ENCODE measurements at regions not wholly inside any gene's neighbourhood (a gene's known extent, or its start where the extent isn't known, plus 50 kb on each side); places are given as distances from the start of the nearest gene placed in this dataset.
A peak's percentile ranks its signal among the peaks of the same experiment; 100 is the strongest.

DNA sequence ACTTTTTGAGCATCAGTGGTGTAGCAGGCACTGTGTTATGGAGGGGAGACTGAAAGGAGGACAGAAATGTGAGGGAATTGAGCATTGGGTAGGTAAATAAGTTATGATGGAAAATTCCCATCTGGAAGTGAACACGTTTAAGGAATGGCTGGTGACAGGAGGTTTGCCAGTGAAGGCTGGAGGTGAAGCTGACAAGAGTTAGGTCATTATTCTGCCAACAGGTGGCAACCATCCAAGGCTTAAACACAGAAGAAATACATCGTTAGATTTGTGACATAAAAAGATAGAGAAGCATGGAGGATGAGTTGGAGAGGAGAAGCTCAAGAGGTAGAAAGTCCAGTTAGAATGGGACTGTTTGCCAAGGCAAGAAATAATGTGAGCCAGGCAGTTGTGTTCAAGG, 455.3 kb upstream of the SGCD start:
- no peak for TF ChIP-seq GATA2 (IDR thresholded peaks at IDR 0.05; ENCODE audit: low read depth, low read length)
- TF ChIP-seq GATA3 (IDR thresholded peaks at IDR 0.05; ENCODE audit: low read depth, low read length): no peak

DNA sequence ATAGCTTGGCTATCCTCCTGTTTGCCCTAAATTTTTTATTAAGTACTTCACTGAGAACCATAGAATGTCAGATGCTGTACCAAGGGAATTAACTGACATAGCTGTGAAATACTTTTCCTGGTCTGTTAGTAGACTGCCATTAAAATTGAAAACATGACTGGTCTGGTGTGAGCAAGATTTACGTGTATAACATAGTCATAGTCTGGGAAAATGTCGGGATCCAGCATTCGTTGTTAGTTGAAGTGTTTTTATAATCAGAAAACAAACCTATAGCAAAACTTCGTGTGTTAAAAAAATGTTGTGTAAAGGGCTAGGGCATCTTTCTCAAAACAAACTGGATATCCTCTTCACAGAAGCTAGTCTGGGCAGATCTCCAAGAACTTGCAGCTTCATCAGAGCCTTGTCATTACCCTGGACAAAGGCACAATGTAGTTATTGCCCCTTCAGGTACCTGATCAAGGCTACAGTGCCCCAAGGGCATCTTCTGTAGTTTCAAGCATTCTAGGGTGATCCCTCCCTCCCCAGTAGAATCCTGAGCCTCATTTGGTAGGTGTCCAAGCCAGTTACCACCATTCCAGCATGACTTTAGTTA, 454.2 kb upstream of the SGCD start:
- TF ChIP-seq GATA2 (IDR thresholded peaks at IDR 0.05; ENCODE audit: low read depth, low read length) (no peak), GATA3 (IDR thresholded peaks at IDR 0.05; ENCODE audit: low read depth, low read length) (no peak)

DNA sequence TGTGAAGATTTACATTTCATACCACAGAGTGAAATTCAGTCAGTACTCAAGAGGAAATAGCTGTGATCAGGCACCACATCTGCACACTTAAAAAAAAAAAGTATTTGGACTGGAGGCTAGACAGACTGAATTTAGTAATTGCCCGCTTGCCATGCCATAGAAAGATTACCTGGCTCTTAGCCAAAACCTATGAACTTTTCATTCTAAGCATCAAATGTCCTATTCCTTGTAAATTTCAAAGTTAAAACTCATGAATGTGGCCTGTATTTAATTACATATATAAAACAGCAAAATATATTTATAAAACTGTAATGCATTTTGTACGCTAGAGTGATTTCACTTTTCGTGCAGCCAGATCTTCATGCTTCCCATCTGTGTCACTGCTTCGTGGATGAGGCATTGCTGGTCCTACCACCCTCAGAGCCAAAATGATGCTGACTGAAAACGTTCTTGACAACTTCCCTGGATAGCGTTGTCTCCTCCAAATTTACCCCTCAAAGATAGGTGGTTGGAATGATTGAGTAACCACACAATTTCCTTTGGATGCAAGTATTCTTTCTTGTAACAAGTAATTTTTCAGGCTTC, 447.9 kb upstream of the SGCD start:
- no peak for TF ChIP-seq GATA3 (IDR thresholded peaks at IDR 0.05; ENCODE audit: low read depth, low read length)
- TF ChIP-seq GATA2 (IDR thresholded peaks at IDR 0.05; ENCODE audit: low read depth, low read length): no peak

DNA sequence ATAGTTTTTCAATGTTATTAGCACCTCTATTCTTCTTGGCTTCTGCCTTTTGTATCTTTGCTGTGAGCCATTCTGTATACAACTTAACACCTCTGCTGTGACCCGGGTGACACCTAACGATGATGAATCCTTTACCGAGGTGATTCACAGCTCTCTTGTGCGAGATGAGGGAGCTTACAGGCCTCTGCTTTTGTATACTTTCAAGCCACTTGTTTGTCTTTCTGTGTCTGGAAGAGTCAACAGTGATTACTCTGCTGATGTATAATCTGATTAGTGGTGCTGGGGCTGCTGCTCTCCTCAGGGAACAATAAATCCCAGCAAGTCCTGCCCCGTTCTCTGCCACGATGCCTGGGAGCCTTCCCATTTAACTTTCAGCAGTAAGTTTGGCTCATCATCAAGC, 442.9 kb upstream of the SGCD start:
- TF ChIP-seq GATA3 (IDR thresholded peaks at IDR 0.05; ENCODE audit: low read depth, low read length) (no peak), GATA2 (IDR thresholded peaks at IDR 0.05; ENCODE audit: low read depth, low read length) (0 out of 2 replicates have a peak, but pooled peaks have one; percentile 5)

DNA sequence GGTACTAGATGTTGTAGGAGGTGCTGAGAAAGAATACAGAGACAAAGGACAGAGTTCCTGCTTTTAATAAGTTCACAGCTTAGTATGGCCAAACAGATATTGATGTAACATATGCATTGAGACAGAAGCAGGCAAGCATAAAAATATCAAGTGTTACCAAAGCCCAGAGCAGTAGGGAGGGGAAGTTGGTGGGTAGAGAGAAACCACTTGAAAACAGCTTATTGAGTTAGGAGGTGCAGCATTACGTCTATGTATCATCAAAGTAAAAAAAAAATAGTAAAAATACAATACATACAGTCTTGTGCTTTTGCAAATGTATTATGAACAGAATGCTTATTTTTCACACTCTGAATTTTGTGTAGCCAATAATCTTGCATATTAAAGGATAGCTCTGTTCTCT, 441.8 kb upstream of the SGCD start:
- TF ChIP-seq GATA2 (IDR thresholded peaks at IDR 0.05; ENCODE audit: low read depth, low read length) (no peak), GATA3 (IDR thresholded peaks at IDR 0.05; ENCODE audit: low read depth, low read length) (no peak)

DNA sequence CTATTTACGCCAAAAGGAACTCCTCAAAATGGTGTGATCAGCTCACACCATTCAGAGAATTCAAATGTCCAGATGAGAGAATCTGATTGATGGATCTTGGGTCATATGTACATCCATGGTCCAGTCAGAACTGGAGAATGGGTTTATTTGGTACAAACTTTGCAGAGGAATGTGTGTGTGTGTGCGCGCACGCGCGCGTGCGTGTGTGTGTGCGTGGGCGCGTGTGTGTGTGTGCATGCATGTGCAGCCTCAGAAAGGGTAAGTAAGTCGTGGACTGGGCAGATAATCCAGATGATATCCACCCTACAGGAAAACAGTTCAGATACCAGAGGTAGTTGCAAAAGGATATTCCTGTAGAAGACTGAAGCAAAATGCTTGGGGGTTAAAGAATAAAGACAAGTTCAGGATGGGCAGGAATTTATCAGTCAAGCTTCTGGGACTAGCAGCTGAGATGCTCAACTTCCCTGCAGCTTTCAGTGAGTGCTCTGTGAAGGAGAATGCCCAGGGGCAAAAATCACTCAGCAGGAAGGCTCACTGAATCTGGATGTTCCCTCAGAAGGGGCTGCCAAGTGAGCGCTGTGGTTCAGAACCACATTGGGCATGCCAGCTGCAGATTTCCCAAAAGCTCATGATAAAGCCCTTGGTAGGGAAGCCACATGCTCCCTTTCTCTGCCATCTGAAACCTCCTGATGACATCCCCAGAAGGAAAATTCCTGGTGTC, 440.5 kb upstream of the SGCD start:
- no peak for TF ChIP-seq GATA2 (IDR thresholded peaks at IDR 0.05; ENCODE audit: low read depth, low read length)
- no peak for TF ChIP-seq GATA3 (IDR thresholded peaks at IDR 0.05; ENCODE audit: low read depth, low read length)

DNA sequence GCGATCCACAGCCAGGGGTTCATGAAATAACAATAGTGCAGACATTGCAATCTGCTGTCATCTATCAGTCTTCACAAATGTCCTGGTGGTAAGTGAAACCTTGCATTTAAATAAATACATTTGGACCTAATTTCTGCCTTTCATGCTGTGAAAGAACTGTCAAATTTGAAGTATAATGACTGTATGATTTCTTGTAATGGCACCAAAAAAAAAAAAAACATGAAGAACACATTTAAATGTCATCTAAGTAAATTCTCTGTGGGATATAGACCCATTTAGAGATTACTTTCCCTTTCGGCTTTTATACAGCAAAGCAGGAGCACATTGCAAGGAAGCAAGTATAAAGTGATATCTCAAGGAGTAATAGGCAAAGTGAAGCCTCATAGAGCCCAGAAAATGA, 431.5 kb upstream of the SGCD start:
- TF ChIP-seq GATA2 (IDR thresholded peaks at IDR 0.05; ENCODE audit: low read depth, low read length): no peak
- TF ChIP-seq GATA3 (IDR thresholded peaks at IDR 0.05; ENCODE audit: low read depth, low read length): no peak

DNA sequence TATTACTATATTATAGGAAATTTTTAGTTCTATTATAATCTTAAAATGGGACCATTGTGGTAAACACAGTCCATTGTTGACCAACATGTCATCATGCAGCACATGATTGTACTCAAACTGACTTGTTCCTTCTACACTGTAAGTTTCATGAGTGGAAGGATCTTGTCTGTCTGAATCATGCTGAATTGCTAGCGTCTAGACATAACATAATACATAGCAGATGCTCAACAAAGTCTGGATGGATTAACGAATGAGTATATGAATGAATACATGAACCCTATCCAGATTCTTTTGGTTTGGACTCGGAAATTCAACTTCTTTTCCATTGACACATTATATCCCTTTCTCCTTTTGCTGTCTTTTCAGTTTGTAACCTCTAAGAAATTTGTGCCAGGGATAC, 429.2 kb upstream of the SGCD start:
- TF ChIP-seq GATA2 (IDR thresholded peaks at IDR 0.05; ENCODE audit: low read depth, low read length) (no peak), GATA3 (IDR thresholded peaks at IDR 0.05; ENCODE audit: low read depth, low read length) (no peak)

DNA sequence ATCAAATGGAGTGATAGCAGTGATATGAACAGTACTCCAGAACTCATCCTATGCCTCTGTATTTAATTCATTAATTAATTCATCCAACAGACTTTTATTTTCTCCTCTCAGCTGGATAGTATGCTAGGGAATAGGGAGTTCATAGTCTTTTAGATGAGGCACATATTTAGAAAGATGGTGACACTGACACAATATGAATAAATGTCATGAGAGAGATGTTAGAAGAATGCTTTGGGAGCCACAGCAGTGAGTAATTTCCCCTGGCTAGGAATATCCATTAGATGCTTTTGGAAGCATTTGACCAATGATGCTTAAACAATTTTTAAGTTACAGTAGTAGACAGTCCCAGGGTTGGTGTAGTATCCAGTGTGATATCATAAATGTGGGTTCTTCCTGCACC, 428.7 kb upstream of the SGCD start:
- TF ChIP-seq GATA3 (IDR thresholded peaks at IDR 0.05; ENCODE audit: low read depth, low read length): no peak
- no peak for TF ChIP-seq GATA2 (IDR thresholded peaks at IDR 0.05; ENCODE audit: low read depth, low read length)

DNA sequence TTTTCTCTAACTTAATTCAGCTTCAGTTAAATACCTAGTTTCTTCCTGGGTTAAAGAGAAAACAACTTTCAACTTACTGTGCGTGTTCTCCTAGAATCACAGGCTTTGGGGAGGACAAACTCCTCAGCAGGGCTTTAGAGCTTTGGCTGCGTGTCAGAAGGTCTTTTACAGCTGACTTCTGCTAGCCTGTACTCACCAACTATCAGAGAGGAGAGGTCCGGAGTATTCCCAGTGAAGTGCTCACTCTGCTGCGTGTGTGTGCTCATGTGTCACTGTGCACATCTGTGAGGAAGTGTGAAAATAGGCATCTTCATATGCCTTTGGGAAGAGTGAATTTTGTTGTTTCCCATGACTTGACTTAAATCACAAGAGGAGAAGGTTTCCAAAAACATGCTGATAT, 423.2 kb upstream of the SGCD start:
- TF ChIP-seq GATA3 (IDR thresholded peaks at IDR 0.05; ENCODE audit: low read depth, low read length): no peak
- TF ChIP-seq GATA2 (IDR thresholded peaks at IDR 0.05; ENCODE audit: low read depth, low read length): no peak

DNA sequence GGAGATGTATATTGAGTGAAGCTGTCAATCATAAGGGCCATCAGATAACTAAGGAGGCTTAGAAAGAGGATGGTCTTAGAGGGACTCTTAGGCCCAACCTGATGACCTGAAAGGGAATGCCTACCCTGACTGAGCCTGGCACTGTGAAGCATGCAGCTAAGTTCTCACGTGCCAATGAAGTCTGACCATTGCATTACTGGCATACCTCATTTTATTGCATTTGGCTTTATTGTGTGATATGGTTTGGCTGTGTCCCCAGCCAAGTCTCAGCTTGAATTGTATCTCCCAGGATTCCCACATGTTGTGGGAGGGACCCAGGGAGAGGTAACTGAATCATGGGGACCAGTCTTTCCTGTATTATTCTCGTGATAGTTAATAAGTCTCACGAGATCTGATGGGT, 421.6 kb upstream of the SGCD start:
- no peak for TF ChIP-seq GATA2 (IDR thresholded peaks at IDR 0.05; ENCODE audit: low read depth, low read length)
- TF ChIP-seq GATA3 (IDR thresholded peaks at IDR 0.05; ENCODE audit: low read depth, low read length): no peak

DNA sequence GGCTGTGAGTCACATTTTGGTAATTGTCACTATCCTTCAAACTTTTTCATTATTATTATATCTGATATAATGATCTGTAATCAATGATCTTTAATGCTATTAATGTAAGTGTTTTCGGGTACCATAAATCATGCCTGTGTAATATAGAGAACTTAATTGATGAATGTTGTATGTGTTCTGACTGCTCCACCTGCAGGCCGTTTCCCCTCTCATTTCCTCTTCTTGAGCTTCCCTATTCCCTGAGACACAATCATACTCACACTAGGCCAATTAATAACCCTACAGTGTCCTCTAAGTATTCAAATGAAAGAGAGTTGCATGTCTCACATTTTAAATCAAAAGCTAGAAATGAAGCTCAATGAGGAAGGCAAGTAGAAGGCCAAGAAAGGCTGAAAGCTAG, 420.9 kb upstream of the SGCD start:
- TF ChIP-seq GATA3 (IDR thresholded peaks at IDR 0.05; ENCODE audit: low read depth, low read length) (no peak), GATA2 (IDR thresholded peaks at IDR 0.05; ENCODE audit: low read depth, low read length) (no peak)

DNA sequence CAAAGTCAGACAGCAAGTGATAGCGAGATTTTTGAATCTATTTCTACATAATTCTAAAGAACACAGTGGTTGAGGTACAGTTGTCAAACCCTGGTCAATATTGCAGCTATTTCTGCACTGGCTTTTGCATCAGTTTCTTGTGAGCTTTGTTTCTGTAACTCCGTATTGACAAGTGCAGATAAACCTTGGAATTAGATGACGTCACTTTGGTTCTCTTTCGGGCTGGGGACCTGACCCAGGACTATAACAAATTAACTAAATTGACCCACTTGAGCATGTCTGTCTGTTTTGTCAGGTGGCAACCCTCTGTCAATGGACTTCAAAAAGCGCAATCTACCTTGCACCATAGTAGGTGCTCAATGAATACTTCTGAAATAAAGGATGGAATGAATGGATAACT, 418.4 kb upstream of the SGCD start:
- no peak for TF ChIP-seq GATA2 (IDR thresholded peaks at IDR 0.05; ENCODE audit: low read depth, low read length)
- TF ChIP-seq GATA3 (IDR thresholded peaks at IDR 0.05; ENCODE audit: low read depth, low read length): no peak

DNA sequence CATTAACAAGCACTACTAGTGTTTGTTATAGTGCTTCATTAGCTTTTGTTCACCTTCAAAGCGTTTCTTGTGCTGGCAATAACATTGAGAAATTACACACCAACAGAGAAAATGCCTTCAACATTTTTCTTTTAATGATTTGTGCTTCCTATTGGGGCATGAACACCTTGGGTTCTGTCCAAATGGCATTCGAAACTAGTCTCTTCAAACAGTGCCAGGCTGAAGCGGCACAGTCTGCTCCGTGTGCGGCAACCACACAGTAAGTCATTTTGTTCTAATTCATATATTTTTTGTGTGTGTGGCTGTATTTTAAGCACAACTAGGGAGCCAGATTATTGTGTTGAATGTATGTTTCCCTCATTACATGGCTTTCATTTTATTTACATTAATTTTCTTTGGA, 414.7 kb upstream of the SGCD start:
- TF ChIP-seq GATA3 (IDR thresholded peaks at IDR 0.05; ENCODE audit: low read depth, low read length) (no peak), GATA2 (IDR thresholded peaks at IDR 0.05; ENCODE audit: low read depth, low read length) (no peak)

DNA sequence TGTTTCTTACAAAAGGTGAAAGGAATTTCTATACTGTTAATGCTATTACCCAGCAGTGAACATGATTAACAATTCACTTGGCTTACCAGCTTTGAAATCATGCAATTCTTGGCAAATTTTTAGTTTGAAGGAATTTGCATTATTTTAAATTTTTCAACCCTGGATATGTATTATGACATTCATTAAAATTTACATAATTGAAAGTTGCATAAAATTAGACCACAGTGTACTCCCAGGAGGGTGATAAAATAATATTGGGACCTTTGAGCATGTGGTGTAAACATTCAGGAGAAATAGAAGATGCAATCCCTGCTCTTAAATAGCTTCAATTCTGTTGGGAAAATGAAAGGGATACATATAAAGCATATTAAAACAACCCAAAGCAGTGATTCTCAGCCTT, 412.2 kb upstream of the SGCD start:
- TF ChIP-seq GATA2 (IDR thresholded peaks at IDR 0.05; ENCODE audit: low read depth, low read length) (no peak), GATA3 (IDR thresholded peaks at IDR 0.05; ENCODE audit: low read depth, low read length) (no peak)

Data from SH-SY5Y (cell line).